IPS DF 6.9 (cell line): ENCODE measurements at regions not wholly inside any gene's neighbourhood (a gene's known extent, or its start where the extent isn't known, plus 50 kb on each side); places are given as distances from the start of the nearest gene placed in this dataset.
"Not testable (repeated sequence)": the region's sequence is repeated elsewhere in the genome, so short reads cannot be mapped to it uniquely, and the experiment has no call there.

Source experiments
- DNase-seq: peaks from one replicate; pipeline ENCODE4 v3.0.0-alpha.2; 2013; ENCODE audit warnings: low read depth, low spot score
- H3K27ac ChIP-seq: one replicate; pipeline ENCODE4 v1.5.1; 2013; ENCODE audit warnings: low read length, control low read depth
- H3K27me3 ChIP-seq: 2 replicates; pipeline ENCODE4 v1.6.1; 2013; ENCODE audit warnings: mild to moderate bottlenecking, low read length; ENCODE audit not compliant: control insufficient read depth, insufficient read depth
- H3K36me3 ChIP-seq: 2 replicates; pipeline ENCODE4 v1.6.1; 2013; ENCODE audit warnings: low read length; ENCODE audit not compliant: control insufficient read depth, insufficient read depth
- H3K4me1 ChIP-seq: 2 replicates; pipeline ENCODE4 v1.6.1; 2013; ENCODE audit warnings: low read length; ENCODE audit not compliant: control insufficient read depth, insufficient read depth
- H3K4me3 ChIP-seq: 2 replicates; pipeline ENCODE4 v1.5.1; 2013; ENCODE audit warnings: mild to moderate bottlenecking, low read length
- H3K9me3 ChIP-seq: 2 replicates; pipeline ENCODE4 v1.6.1; 2013; ENCODE audit warnings: low read length, inconsistent platforms; ENCODE audit not compliant: control insufficient read depth, insufficient read depth
- WGBS: extraction: QIAGEN DNeasy Blood & Tissue Kit; methylation state at CpG from one replicate; pipeline ENCODE4 v1.1.7; 2013; ENCODE audit warnings: mixed read lengths, missing lambda C conversion rate; ENCODE audit not compliant: insufficient read length, insufficient coverage; 5-methylcytosine and 5-hydroxymethylcytosine counted together

- not testable (repeated sequence) for H3K4me3 ChIP-seq, DNase-seq
- WGBS: no CpG with 5 or more reads among the region's 3 CpGs
Measured at GRCh38 chr9:41018948-41019347, 109.5 kb downstream of the FOXD4L6 start.

GRCh38 chr9:41016699-41017098 lies 111.8 kb downstream of the FOXD4L6 start:
- H3K27ac ChIP-seq, H3K36me3 ChIP-seq, H3K4me1 ChIP-seq, H3K27me3 ChIP-seq, H3K9me3 ChIP-seq, H3K4me3 ChIP-seq, DNase-seq: not testable (repeated sequence)
- no CpG with 5 or more reads among the region's 2 CpGs for WGBS

More at GRCh38 chr9:41018948-41019347, 109.5 kb downstream of the FOXD4L6 start:
- not testable (repeated sequence) for H3K27me3 ChIP-seq, H3K9me3 ChIP-seq, H3K36me3 ChIP-seq, H3K27ac ChIP-seq, H3K4me1 ChIP-seq

GRCh38 chr9:40999952-41000700 lies 128.4 kb downstream of the FOXD4L6 start:
- H3K9me3 ChIP-seq, H3K27ac ChIP-seq, H3K4me1 ChIP-seq, H3K36me3 ChIP-seq, H3K4me3 ChIP-seq, DNase-seq, H3K27me3 ChIP-seq: not testable (repeated sequence)
- no CpG with 5 or more reads among the region's 8 CpGs for WGBS

- not testable (repeated sequence) for DNase-seq
Measured at GRCh38 chr9:40995490-40995889, 133.0 kb downstream of the FOXD4L6 start.

DNA sequence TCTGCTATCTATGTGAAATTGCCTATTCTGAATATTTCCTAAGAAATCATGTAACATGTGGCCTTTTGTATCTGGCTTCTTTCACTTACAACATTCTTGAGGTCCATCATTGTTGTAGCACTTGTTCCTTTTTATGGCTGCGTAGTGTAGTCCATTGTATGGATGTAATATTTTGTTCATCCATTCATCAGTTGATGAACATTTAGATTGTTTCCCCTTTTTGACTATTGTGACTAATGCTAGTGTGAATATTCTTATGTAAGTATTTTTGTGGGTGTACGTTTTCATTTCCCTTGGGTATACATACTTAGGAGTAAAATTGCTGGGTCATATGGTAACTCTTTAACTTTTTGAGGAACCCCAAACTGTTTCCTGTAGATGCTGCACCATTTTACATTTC lies 134.6 kb downstream of the FOXD4L6 start:
- H3K4me1 ChIP-seq, H3K36me3 ChIP-seq, H3K4me3 ChIP-seq, H3K27me3 ChIP-seq, DNase-seq, H3K27ac ChIP-seq, H3K9me3 ChIP-seq: not testable (repeated sequence)
- no CpG with 5 or more reads among the region's 2 CpGs for WGBS

More at GRCh38 chr9:40995490-40995889, 133.0 kb downstream of the FOXD4L6 start:
- not testable (repeated sequence) for H3K4me3 ChIP-seq, H3K27me3 ChIP-seq, H3K4me1 ChIP-seq, H3K9me3 ChIP-seq, H3K36me3 ChIP-seq, H3K27ac ChIP-seq
- WGBS: no CpG with 5 or more reads among the region's 4 CpGs

- H3K4me3 ChIP-seq, DNase-seq, H3K4me1 ChIP-seq, H3K27ac ChIP-seq, H3K36me3 ChIP-seq, H3K27me3 ChIP-seq, H3K9me3 ChIP-seq: not testable (repeated sequence)
- WGBS: no CpG with 5 or more reads among the region's 4 CpGs
Measured at GRCh38 chr9:40993375-40993774, 135.1 kb downstream of the FOXD4L6 start.

- H3K27me3 ChIP-seq, H3K36me3 ChIP-seq, H3K27ac ChIP-seq, H3K9me3 ChIP-seq, DNase-seq, H3K4me1 ChIP-seq: not testable (repeated sequence)
- peak overlapping the region; percentile 85 for H3K4me3 ChIP-seq
- no CpG with 5 or more reads among the region's 25 CpGs for WGBS
Measured at GRCh38 chr9:40992472-40992821, 136.0 kb downstream of the FOXD4L6 start.

DNA sequence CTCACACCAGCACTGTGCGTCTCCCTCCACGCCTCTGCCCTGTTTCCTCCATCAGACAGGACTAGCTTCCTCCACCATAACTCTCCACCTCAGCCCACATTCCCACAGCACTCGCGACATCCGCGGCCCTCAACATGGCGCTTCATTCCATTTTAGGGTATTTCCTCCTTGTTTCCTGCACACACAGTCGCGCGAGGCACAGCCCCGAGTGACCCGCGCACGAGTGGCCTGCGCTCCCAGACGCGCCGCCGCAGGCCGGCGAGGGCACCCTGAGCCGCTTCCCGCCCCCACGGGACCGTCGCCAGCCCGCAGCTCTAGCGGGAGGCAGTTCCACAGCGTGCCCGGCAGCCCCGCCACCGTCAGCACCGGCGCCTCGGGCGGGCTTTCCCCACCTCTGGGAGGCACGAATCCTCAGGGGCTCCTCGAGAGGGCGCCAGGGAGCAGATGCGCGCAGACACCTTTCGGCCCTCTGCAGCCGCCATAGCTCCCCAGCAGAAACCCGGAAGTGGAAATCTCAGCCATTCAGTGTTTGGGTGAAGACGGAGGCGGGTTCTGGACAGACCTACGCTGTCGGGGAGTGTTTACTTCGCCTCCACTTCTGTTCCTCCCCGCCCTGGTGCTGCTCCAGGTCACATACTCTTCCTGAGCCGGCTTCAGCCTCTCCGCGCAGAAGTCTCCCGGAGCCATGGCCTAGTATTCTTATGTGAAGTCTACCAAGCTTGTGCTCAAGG lies 136.6 kb downstream of the FOXD4L6 start:
- H3K9me3 ChIP-seq, H3K27ac ChIP-seq, H3K27me3 ChIP-seq, H3K36me3 ChIP-seq, H3K4me1 ChIP-seq: not testable (repeated sequence)
- no CpG with 5 or more reads among the region's 54 CpGs for WGBS
- H3K4me3 ChIP-seq: peak overlapping the region; percentile 85
- peak; percentile 71 for DNase-seq

DNA sequence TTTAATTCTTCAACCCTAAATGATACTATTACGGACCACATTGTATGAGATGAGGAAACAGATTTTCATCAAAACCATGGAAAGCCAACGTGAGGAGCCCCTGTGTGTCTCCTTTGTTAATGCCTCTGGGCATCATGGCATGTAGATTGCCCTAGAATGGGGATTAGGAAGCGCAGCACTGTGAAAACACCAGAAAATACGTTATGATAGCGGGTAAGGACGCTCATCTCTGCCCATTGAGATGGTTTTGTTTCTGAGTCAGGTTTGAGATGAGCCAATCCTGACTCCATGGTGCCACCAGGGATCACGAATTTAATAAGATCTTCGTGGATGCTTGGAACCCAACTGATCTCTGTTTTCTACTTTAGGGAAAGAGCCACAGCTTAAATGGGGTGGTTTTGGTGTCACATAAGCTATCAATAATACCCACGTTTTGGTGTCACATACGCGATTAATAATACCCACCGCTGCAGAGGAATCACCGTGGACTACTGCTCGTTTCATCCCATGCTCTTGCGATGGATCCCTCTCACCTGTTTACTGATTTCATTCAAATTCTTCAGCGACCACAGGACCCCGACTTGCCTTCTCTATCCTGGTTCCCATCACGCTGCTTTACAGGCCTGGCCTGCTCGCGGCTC lies 137.3 kb downstream of the FOXD4L6 start:
- H3K27ac ChIP-seq, H3K4me1 ChIP-seq, DNase-seq, H3K9me3 ChIP-seq, H3K36me3 ChIP-seq, H3K27me3 ChIP-seq: not testable (repeated sequence)
- H3K4me3 ChIP-seq: peak overlapping the region; percentile 71; the same call in 1 of the 2 replicates
- no CpG with 5 or more reads among the region's 20 CpGs for WGBS

DNA sequence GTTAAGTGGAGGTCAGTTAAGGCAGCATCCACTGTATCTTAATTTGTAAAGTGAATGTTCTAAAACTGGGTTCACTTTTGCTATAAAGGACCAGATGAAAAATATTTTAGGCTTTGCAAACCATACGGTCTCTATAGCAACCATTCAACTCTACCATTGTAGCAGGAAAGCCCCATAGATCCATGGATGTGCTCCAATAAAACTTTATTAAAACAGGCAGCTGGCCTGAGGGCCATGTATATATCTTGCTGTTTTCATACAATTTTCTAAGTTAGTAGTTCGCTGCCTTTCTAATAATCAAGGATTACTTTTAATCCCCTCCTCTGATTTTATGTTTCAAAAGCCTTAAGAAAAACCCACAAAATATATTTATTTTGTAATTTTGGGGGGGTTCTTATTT lies 142.1 kb downstream of the FOXD4L6 start:
- H3K9me3 ChIP-seq, H3K27ac ChIP-seq, H3K4me3 ChIP-seq, H3K27me3 ChIP-seq, DNase-seq, H3K4me1 ChIP-seq, H3K36me3 ChIP-seq: not testable (repeated sequence)
- no CpG with 5 or more reads among the region's 2 CpGs for WGBS
